LoVo (cell line): ENCODE measurements at regions not wholly inside any gene's neighbourhood (a gene's known extent, or its start where the extent isn't known, plus 50 kb on each side); places are given as distances from the start of the nearest gene placed in this dataset.

Source experiments
- DNase-seq: peaks from one replicate; pipeline ENCODE4 v3.0.0-alpha.2; 2016; ENCODE audit warnings: low spot score

- no peak for DNase-seq
Measured at GRCh38 chr6:43869079-43869710, 99.2 kb downstream of the VEGFA start.

GRCh38 chr6:43868467-43868866, 98.5 kb downstream of the VEGFA start:
- no peak for DNase-seq

- no peak for DNase-seq
Measured at GRCh38 chr6:43867996-43868395, 98.0 kb downstream of the VEGFA start.

GRCh38 chr6:43867246-43867645, 97.2 kb downstream of the VEGFA start:
- DNase-seq, result no peak

- no peak for DNase-seq
Measured at GRCh38 chr6:43865932-43866645, 96.1 kb downstream of the VEGFA start.

GRCh38 chr6:43865086-43865485, 95.1 kb downstream of the VEGFA start:
- DNase-seq, result no peak

GRCh38 chr6:43862925-43863324, 92.9 kb downstream of the VEGFA start:
- no peak for DNase-seq

GRCh38 chr6:43861212-43861894, 91.3 kb downstream of the VEGFA start:
- DNase-seq, result no peak

- DNase-seq, result no peak
Measured at GRCh38 chr6:43860285-43860684, 90.3 kb downstream of the VEGFA start.

GRCh38 chr6:43859213-43859612, 89.2 kb downstream of the VEGFA start:
- no peak for DNase-seq

- no peak for DNase-seq
Measured at GRCh38 chr6:43858161-43859153, 88.4 kb downstream of the VEGFA start.

- DNase-seq, result no peak
Measured at GRCh38 chr6:43856005-43856765, 86.2 kb downstream of the VEGFA start.

GRCh38 chr6:43855247-43855646, 85.2 kb downstream of the VEGFA start:
- no peak for DNase-seq

GRCh38 chr6:43853066-43853650, 83.1 kb downstream of the VEGFA start:
- no peak for DNase-seq

GRCh38 chr6:43852350-43852864, 82.4 kb downstream of the VEGFA start:
- no peak for DNase-seq

- peak; percentile 25 for DNase-seq
Measured at GRCh38 chr6:43851204-43851865, 81.3 kb downstream of the VEGFA start.

GRCh38 chr6:43850314-43851203, 80.5 kb downstream of the VEGFA start:
- DNase-seq, result no peak

GRCh38 chr6:43849844-43850243, 79.8 kb downstream of the VEGFA start:
- no peak for DNase-seq
